Neural cell (in vitro differentiated cells): ENCODE measurements at regions not wholly inside any gene's neighbourhood (a gene's known extent, or its start where the extent isn't known, plus 50 kb on each side); places are given as distances from the start of the nearest gene placed in this dataset.

Experiments
- H2AFZ ChIP-seq: fragments of 200-600, 300-800 bp; sonication (generic), shearing (Covaris generic); 2 replicates; pipeline ENCODE4 v1.6.0; 2014; ENCODE audit warnings: low read depth, mild to moderate bottlenecking, antibody characterized with exemption, low read length, moderate library complexity
- H3F3A ChIP-seq: fragments of 200-600 bp; shearing (Covaris generic); 2 replicates; pipeline ENCODE4 v1.6.1; 2016; ENCODE audit warnings: mild to moderate bottlenecking, moderate library complexity, mixed read lengths, antibody characterized with exemption, low read length; ENCODE audit not compliant: insufficient read depth, poor library complexity, severe bottlenecking
- H3K27ac ChIP-seq: fragments of 200-600, 300-800 bp; sonication (generic), shearing (Covaris generic); 2 replicates; pipeline ENCODE4 v1.5.1; 2014; ENCODE audit warnings: mild to moderate bottlenecking, low read length, moderate library complexity
- H3K27me3 ChIP-seq: fragments of 300-800, 200-600 bp; sonication (generic), shearing (Covaris generic); 2 replicates; pipeline ENCODE4 v1.6.0; 2014; ENCODE audit warnings: mild to moderate bottlenecking, low read depth, low read length, moderate library complexity; ENCODE audit not compliant: insufficient read depth
- H3K36me3 ChIP-seq: fragments of 300-800, 200-600 bp; sonication (generic), shearing (Covaris generic); 2 replicates; pipeline ENCODE4 v1.5.1; 2014; ENCODE audit warnings: mild to moderate bottlenecking, antibody characterized with exemption, low read length, moderate library complexity; ENCODE audit not compliant: insufficient read depth
- H3K4me2 ChIP-seq: fragments of 300-800, 200-600 bp; sonication (generic), shearing (Covaris generic); 2 replicates; pipeline ENCODE4 v1.6.0; 2014; ENCODE audit warnings: mild to moderate bottlenecking, low read length
- H3K4me3 ChIP-seq: fragments of 300-800, 200-600 bp; sonication (generic), shearing (Covaris generic); 2 replicates; pipeline ENCODE4 v1.5.1; 2014; ENCODE audit warnings: mild to moderate bottlenecking, low read length, moderate library complexity
- H3K79me2 ChIP-seq: fragments of 200-600 bp; shearing (Covaris generic); replicated peaks from 2 replicates; pipeline ENCODE4 v1.6.0; 2014; ENCODE audit warnings: mild to moderate bottlenecking, low read length, moderate library complexity; ENCODE audit not compliant: insufficient read depth
- H3K9ac ChIP-seq: fragments of 300-800, 200-600 bp; sonication (generic), shearing (Covaris generic); 2 replicates; pipeline ENCODE4 v1.6.1; 2016; ENCODE audit warnings: mild to moderate bottlenecking, low read length, mixed read lengths
- H3K9me2 ChIP-seq: fragments of 200-600 bp; shearing (Covaris generic); 2 replicates; pipeline ENCODE4 v1.6.1; 2016; ENCODE audit warnings: mild to moderate bottlenecking, low read length, mixed read lengths; ENCODE audit not compliant: insufficient read depth
- H3K9me3 ChIP-seq: fragments of 200-600, 300-800 bp; sonication (generic), shearing (Covaris generic); 2 replicates; pipeline ENCODE4 v1.6.1; 2016; ENCODE audit warnings: mild to moderate bottlenecking, mixed run types, low read length, moderate library complexity, mixed read lengths
- H4K20me1 ChIP-seq: fragments of 200-600 bp; shearing (Covaris generic); 2 replicates; pipeline ENCODE4 v1.6.1; 2016; ENCODE audit warnings: mild to moderate bottlenecking, mixed run types; ENCODE audit not compliant: insufficient read depth
- EP300 ChIP-seq: fragments of 450-650 bp; conservative IDR thresholded peaks from 2 replicates; pipeline ENCODE4 v1.6.1; 2014; ENCODE audit warnings: antibody characterized with exemption, mild to moderate bottlenecking, moderate library complexity; ENCODE audit not compliant: poor library complexity, severe bottlenecking
- EZH2 ChIP-seq: fragments of 200-600, 300-800 bp; shearing (Covaris generic), sonication (generic); IDR thresholded peaks from 2 replicates; pipeline ENCODE4 v1.6.1; 2014; ENCODE audit warnings: antibody characterized with exemption, low read length, borderline replicate concordance, mild to moderate bottlenecking; ENCODE audit not compliant: insufficient read depth, poor library complexity, severe bottlenecking
- MXI1 ChIP-seq: fragments of 450-650 bp; conservative IDR thresholded peaks from 2 replicates; pipeline ENCODE4 v1.6.1; 2014; ENCODE audit warnings: antibody characterized with exemption, mild to moderate bottlenecking; ENCODE audit not compliant: poor library complexity, severe bottlenecking
- POLR2AphosphoS5 ChIP-seq: IDR thresholded peaks from 2 replicates; pipeline ENCODE4 v1.6.1; 2012
- RAD21 ChIP-seq: fragments of 450-650 bp; conservative IDR thresholded peaks from 2 replicates; pipeline ENCODE4 v1.6.1; 2014; ENCODE audit warnings: antibody characterized with exemption, mild to moderate bottlenecking, moderate library complexity
- SMC3 ChIP-seq: fragments of 450-650 bp; conservative IDR thresholded peaks from 2 replicates; pipeline ENCODE4 v1.6.1; 2014; ENCODE audit warnings: antibody characterized with exemption, mild to moderate bottlenecking, moderate library complexity; ENCODE audit not compliant: poor library complexity
- TAF1 ChIP-seq: IDR thresholded peaks from 2 replicates; pipeline ENCODE4 v1.6.1; 2012; ENCODE audit warnings: low read depth
- TF ChIP-seq, protein P1 (sequence below): fragments of 450-650 bp; IDR thresholded peaks from 2 replicates; pipeline ENCODE4 v1.5.1; 2014; ENCODE audit warnings: antibody characterized with exemption, mild to moderate bottlenecking, moderate library complexity; ENCODE audit not compliant: poor library complexity, severe bottlenecking
- TF ChIP-seq, protein P2 (sequence below): IDR thresholded peaks from 2 replicates; pipeline ENCODE4 v1.6.1; 2012; ENCODE audit warnings: borderline replicate concordance

GRCh38 chr2:51919395-51919794 lies 887.5 kb upstream of the NRXN1 start:
- no peaks in the 10 kb centered on the region for H3K79me2 ChIP-seq
- H3F3A ChIP-seq = no peaks in the 10 kb centered on the region
- no peaks in the 10 kb centered on the region for H3K27me3 ChIP-seq
- no peak overlapping the region for H3K27ac ChIP-seq
- no peak overlapping the region for H3K9ac ChIP-seq
- no peaks in the 10 kb centered on the region for H3K9me2 ChIP-seq
- no peaks in the 10 kb centered on the region for H4K20me1 ChIP-seq
- no peak overlapping the region for H3K4me2 ChIP-seq
- no peak overlapping the region for H2AFZ ChIP-seq
- no peak overlapping the region for H3K4me3 ChIP-seq
- TF ChIP-seq, protein P1, sequence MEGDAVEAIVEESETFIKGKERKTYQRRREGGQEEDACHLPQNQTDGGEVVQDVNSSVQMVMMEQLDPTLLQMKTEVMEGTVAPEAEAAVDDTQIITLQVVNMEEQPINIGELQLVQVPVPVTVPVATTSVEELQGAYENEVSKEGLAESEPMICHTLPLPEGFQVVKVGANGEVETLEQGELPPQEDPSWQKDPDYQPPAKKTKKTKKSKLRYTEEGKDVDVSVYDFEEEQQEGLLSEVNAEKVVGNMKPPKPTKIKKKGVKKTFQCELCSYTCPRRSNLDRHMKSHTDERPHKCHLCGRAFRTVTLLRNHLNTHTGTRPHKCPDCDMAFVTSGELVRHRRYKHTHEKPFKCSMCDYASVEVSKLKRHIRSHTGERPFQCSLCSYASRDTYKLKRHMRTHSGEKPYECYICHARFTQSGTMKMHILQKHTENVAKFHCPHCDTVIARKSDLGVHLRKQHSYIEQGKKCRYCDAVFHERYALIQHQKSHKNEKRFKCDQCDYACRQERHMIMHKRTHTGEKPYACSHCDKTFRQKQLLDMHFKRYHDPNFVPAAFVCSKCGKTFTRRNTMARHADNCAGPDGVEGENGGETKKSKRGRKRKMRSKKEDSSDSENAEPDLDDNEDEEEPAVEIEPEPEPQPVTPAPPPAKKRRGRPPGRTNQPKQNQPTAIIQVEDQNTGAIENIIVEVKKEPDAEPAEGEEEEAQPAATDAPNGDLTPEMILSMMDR = no peak
- TF ChIP-seq POLR2AphosphoS5 = no peak
- TF ChIP-seq SMC3 = no peak
- H3K9me3 ChIP-seq = peaks cover 5% of the 10 kb centered on the region
- H3K36me3 ChIP-seq = no peaks in the 10 kb centered on the region

DNA sequence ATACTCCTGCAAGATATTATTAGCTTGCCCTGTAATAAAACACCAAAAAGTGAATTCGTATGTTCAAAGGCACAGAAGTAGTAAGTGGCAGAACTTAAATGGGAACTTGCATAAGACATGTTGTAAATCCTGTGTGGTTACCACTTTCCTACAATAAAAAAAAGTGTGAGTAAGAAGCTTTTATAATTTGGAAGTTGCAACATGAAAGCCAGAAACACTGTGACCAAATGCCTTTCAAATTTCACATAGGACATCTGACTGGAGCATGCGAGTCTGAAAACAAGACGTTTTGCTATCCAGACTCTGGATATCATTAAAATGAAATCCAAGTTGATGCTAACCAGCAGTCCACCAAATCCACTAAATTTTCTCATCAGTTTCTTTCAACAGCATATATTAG lies 886.2 kb upstream of the NRXN1 start:
- TF ChIP-seq SMC3 = no peak
- TF ChIP-seq RAD21 = no peak
- no peak for TF ChIP-seq POLR2AphosphoS5
- no peak for TF ChIP-seq EP300
- TF ChIP-seq MXI1 = no peak
- TF ChIP-seq, protein P2, sequence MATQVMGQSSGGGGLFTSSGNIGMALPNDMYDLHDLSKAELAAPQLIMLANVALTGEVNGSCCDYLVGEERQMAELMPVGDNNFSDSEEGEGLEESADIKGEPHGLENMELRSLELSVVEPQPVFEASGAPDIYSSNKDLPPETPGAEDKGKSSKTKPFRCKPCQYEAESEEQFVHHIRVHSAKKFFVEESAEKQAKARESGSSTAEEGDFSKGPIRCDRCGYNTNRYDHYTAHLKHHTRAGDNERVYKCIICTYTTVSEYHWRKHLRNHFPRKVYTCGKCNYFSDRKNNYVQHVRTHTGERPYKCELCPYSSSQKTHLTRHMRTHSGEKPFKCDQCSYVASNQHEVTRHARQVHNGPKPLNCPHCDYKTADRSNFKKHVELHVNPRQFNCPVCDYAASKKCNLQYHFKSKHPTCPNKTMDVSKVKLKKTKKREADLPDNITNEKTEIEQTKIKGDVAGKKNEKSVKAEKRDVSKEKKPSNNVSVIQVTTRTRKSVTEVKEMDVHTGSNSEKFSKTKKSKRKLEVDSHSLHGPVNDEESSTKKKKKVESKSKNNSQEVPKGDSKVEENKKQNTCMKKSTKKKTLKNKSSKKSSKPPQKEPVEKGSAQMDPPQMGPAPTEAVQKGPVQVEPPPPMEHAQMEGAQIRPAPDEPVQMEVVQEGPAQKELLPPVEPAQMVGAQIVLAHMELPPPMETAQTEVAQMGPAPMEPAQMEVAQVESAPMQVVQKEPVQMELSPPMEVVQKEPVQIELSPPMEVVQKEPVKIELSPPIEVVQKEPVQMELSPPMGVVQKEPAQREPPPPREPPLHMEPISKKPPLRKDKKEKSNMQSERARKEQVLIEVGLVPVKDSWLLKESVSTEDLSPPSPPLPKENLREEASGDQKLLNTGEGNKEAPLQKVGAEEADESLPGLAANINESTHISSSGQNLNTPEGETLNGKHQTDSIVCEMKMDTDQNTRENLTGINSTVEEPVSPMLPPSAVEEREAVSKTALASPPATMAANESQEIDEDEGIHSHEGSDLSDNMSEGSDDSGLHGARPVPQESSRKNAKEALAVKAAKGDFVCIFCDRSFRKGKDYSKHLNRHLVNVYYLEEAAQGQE = no peak
- TF ChIP-seq, protein P1 = no peak
- no peak for TF ChIP-seq TAF1
- no peak for TF ChIP-seq EZH2
- Histone ChIP-seq H2AFZ (no peak overlapping the region), H3K36me3 (no peaks in the 10 kb centered on the region), H3K27me3 (no peaks in the 10 kb centered on the region), H3K9ac (no peak overlapping the region), H4K20me1 (no peaks in the 10 kb centered on the region), H3K79me2 (no peaks in the 10 kb centered on the region), H3K9me3 (peaks cover 3% of the 10 kb centered on the region), H3K27ac (no peak overlapping the region), H3F3A (no peaks in the 10 kb centered on the region), H3K4me3 (no peak overlapping the region), H3K4me2 (no peak overlapping the region), H3K9me2 (no peaks in the 10 kb centered on the region)
